Esophagus muscularis mucosa (tissue), 4 donors: ENCODE measurements at regions not wholly inside any gene's neighbourhood (a gene's known extent, or its start where the extent isn't known, plus 50 kb on each side); places are given as distances from the start of the nearest gene placed in this dataset.

Source experiments
- DNase-seq: peaks from one replicate; pipeline ENCODE4 v3.0.0-alpha.2; 2017; ENCODE audit errors: extremely low spot score
- H3K27ac ChIP-seq, 4 donors: fragments of 200-600 bp; sonication (generic); replicated peaks in 1 of 4; 1 replicate in 3 of 4; 2 replicates in 1 of 4; pipeline ENCODE4 v1.5.1; 2016 to 2019; ENCODE audit warnings: mild to moderate bottlenecking in 1 of 4
- H3K27me3 ChIP-seq, 4 donors: fragments of 200-600 bp; sonication (generic); one replicate each; pipeline versions ENCODE4 v1.5.1 to v1.6.0; 2016 to 2019
- H3K36me3 ChIP-seq, 4 donors: fragments of 200-600 bp; sonication (generic); one replicate each; pipeline ENCODE4 v1.5.1; 2016 to 2019
- H3K4me1 ChIP-seq, 4 donors: fragments of 200-600 bp; sonication (generic); one replicate each; pipeline ENCODE4 v1.5.1; 2016 to 2019
- H3K4me3 ChIP-seq, 4 donors: fragments of 200-600 bp; sonication (generic); 1 replicate in 2 of 4; 2 replicates in 2 of 4; pipeline ENCODE4 v1.5.1; 2016 to 2019; ENCODE audit warnings: mild to moderate bottlenecking in 4 of 4, moderate library complexity in 1 of 4
- H3K9me3 ChIP-seq, 4 donors: fragments of 200-600 bp; sonication (generic); 1 replicate in 3 of 4; 2 replicates in 1 of 4; pipeline ENCODE4 v1.5.1; 2016 to 2019
- CTCF ChIP-seq, 3 experiments: fragments of 200-600 bp in 2 of 3; fragments of 450-650 bp in 1 of 3; sonication (generic) in 2 of 3; IDR thresholded peaks; one replicate each; pipeline ENCODE4 v1.5.1; 2017 to 2019; ENCODE audit warnings: antibody characterized with exemption in 3 of 3, mild to moderate bottlenecking in 2 of 3, moderate library complexity in 1 of 3
- EP300 ChIP-seq: sonication (generic); formaldehyde crosslinking; IDR thresholded peaks from one replicate; pipeline ENCODE4 v1.6.1; 2017; ENCODE audit warnings: antibody characterized with exemption
- POLR2A ChIP-seq: fragments of 450-650 bp; IDR thresholded peaks from one replicate; pipeline ENCODE4 v1.6.1; 2017; ENCODE audit warnings: antibody characterized with exemption, moderate library complexity, mild to moderate bottlenecking, low read depth
- POLR2AphosphoS5 ChIP-seq, 2 donors: sonication (generic); formaldehyde crosslinking; IDR thresholded peaks; one replicate each; pipeline ENCODE4 v1.6.1; 2017; ENCODE audit warnings: antibody characterized with exemption in 2 of 2
- WGBS: methylation state at CpG from one replicate; pipeline ENCODE4 v1.1.5; 2018; 5-methylcytosine and 5-hydroxymethylcytosine counted together
- intact Hi-C: fragments of 100-400 bp; cut with DNase I; formaldehyde crosslinking; loops from one replicate; pipeline ENCODE4 v1.15.1; 2023

- intact Hi-C loops: no loop called here
Measured at GRCh38 chr2:39541011-39541930, 104.2 kb upstream of the MAP4K3 start.

GRCh38 chr2:39542523-39542922 is 105.4 kb upstream of the MAP4K3 start:
- Histone ChIP-seq H3K4me3 (no peak overlapping the region), H3K27ac (no peak overlapping the region), H3K9me3 (no peaks in the 10 kb centered on the region), H3K36me3 (no peaks in the 10 kb centered on the region), H3K27me3 (no peaks in the 10 kb centered on the region), H3K4me1 (peaks cover 0 to 15% (median 0%) of the 10 kb centered on the region in 4 donors)
- 93% methylated on average over 2 of the region's 2 CpGs for WGBS
- TF ChIP-seq POLR2AphosphoS5 (IDR thresholded peaks at IDR 0.05): no peak
- TF ChIP-seq POLR2A: no peak
- TF ChIP-seq EP300: no peak
- no peak for TF ChIP-seq CTCF (IDR thresholded peaks at IDR 0.05)
- DNase-seq: peak; percentile 10
- intact Hi-C loops: no loop called here

More at GRCh38 chr2:39541011-39541930, 104.2 kb upstream of the MAP4K3 start:
- 92% methylated on average over 9 of the region's 9 CpGs for WGBS
- no peaks in the 10 kb centered on the region for H3K27me3 ChIP-seq
- H3K4me3 ChIP-seq: no peak overlapping the region
- DNase-seq: peak; percentile 90
- H3K27ac ChIP-seq: no peak overlapping the region
- H3K36me3 ChIP-seq: no peaks in the 10 kb centered on the region
- peaks cover 0 to 15% (median 0%) of the 10 kb centered on the region in 4 donors for H3K4me1 ChIP-seq
- H3K9me3 ChIP-seq: no peaks in the 10 kb centered on the region
- TF ChIP-seq EP300: no peak
- TF ChIP-seq POLR2A: no peak
- no peak for TF ChIP-seq CTCF (IDR thresholded peaks at IDR 0.05)
- TF ChIP-seq POLR2AphosphoS5 (IDR thresholded peaks at IDR 0.05): no peak

GRCh38 chr2:39545957-39546356 is 108.9 kb upstream of the MAP4K3 start:
- no peaks in the 10 kb centered on the region for H3K36me3 ChIP-seq
- H3K27ac ChIP-seq: no peak overlapping the region
- peaks cover 0 to 10% (median 0%) of the 10 kb centered on the region in 4 donors for H3K4me1 ChIP-seq
- intact Hi-C loops: no loop called here
- H3K4me3 ChIP-seq: no peak overlapping the region
- 85% methylated on average over 5 of the region's 5 CpGs for WGBS
- peak; percentile 37 for DNase-seq
- no peaks in the 10 kb centered on the region for H3K27me3 ChIP-seq
- peaks cover 0 to 7% (median 0%) of the 10 kb centered on the region in 4 donors for H3K9me3 ChIP-seq
- no peak for TF ChIP-seq CTCF (IDR thresholded peaks at IDR 0.05)
- TF ChIP-seq POLR2AphosphoS5 (IDR thresholded peaks at IDR 0.05): no peak
- no peak for TF ChIP-seq POLR2A
- TF ChIP-seq EP300: no peak

GRCh38 chr2:39546409-39546808 is 109.3 kb upstream of the MAP4K3 start:
- Histone ChIP-seq H3K36me3 (no peaks in the 10 kb centered on the region), H3K27ac (no peak overlapping the region), H3K4me3 (no peak overlapping the region), H3K27me3 (no peaks in the 10 kb centered on the region), H3K4me1 (peaks cover 0 to 7% (median 0%) of the 10 kb centered on the region in 4 donors), H3K9me3 (peaks cover 0 to 7% (median 0%) of the 10 kb centered on the region in 4 donors)
- WGBS: 88% methylated on average over 4 of the region's 4 CpGs
- DNase-seq: no peak
- intact Hi-C loops: no loop called here
- TF ChIP-seq POLR2AphosphoS5 (IDR thresholded peaks at IDR 0.05) (no peak), EP300 (no peak), CTCF (IDR thresholded peaks at IDR 0.05) (no peak), POLR2A (no peak)
